ENCODE measurements at regions not wholly inside any gene's neighbourhood (a gene's known extent, or its start where the extent isn't known, plus 50 kb on each side); places are given as distances from the start of the nearest gene placed in this dataset.

- Histone ChIP-seq H3K4me2 (ENCODE audit: low read length) (no peak overlapping the region), H3K4me1 (ENCODE audit: control insufficient read depth in 1 of 2, insufficient read depth in 2 of 2, low read length in 2 of 2) (no peaks in the 10 kb centered on the region), H4K20me1 (ENCODE audit: insufficient read depth) (no peaks in the 10 kb centered on the region), H3K9ac (ENCODE audit: low read length) (no peak overlapping the region), H3K4me3 (replicated peaks in 1 of 2; ENCODE audit: low read depth in 1 of 2, low read length in 2 of 2) (no peak overlapping the region), H3K79me2 (ENCODE audit: insufficient read depth, low read length) (no peaks in the 10 kb centered on the region), H3K9me3 (ENCODE audit: control insufficient read depth in 1 of 2, insufficient read depth in 1 of 2, low read depth in 1 of 2, low read length in 2 of 2) (no peaks in the 10 kb centered on the region), H2AFZ (ENCODE audit: low read depth, low read length, poor library complexity, severe bottlenecking) (no peak overlapping the region), H3K9me2 (ENCODE audit: insufficient read depth) (no peaks in the 10 kb centered on the region), H3K36me3 (ENCODE audit: control insufficient read depth in 1 of 2, insufficient read depth in 2 of 2, low read length in 2 of 2) (no peaks in the 10 kb centered on the region), H3K27ac (ENCODE audit: low read depth, low read length) (no peak overlapping the region), H3K27me3 (ENCODE audit: insufficient read depth, low read length) (peaks cover 56% of the 10 kb centered on the region)
- ChIA-PET CTCF (no interaction called here), POLR2A (no interaction called here), RAD21 (ENCODE audit: low non-redundant PET in 1 of 2, low total read pairs in 2 of 2, uncharacterized antibody in 2 of 2, unreplicated experiment in 2 of 2) (no interaction called here)
- no peak for ATAC-seq
- BruUV-seq (replicated peaks): no TSS peak
- TF ChIP-seq CTCF (IDR thresholded peaks at IDR 0.05 in 2 of 3, conservative IDR thresholded peaks at IDR 0.05 in 1 of 3; ENCODE audit: borderline replicate concordance in 1 of 3, insufficient read depth in 1 of 3, low read depth in 2 of 3, low read length in 2 of 3) (no peak), ZBTB33 (IDR thresholded peaks at IDR 0.05; ENCODE audit: extremely low read depth, insufficient replicate concordance, low read length) (no peak), POLR2A (IDR thresholded peaks at IDR 0.05; ENCODE audit: borderline replicate concordance, extremely low read depth, insufficient read depth, insufficient read length) (no peak), ZNF274 (IDR thresholded peaks at IDR 0.05; ENCODE audit: low read depth, low read length) (no peak), JUND (IDR thresholded peaks at IDR 0.05) (no peak), ELF1 (IDR thresholded peaks at IDR 0.05; ENCODE audit: borderline replicate concordance, low read depth) (no peak), YY1 (IDR thresholded peaks at IDR 0.05; ENCODE audit: extremely low read depth, insufficient replicate concordance, low read depth, low read length) (no peak), SP1 (IDR thresholded peaks at IDR 0.05; ENCODE audit: low read depth) (no peak), CEBPB (IDR thresholded peaks at IDR 0.05; ENCODE audit: low read depth) (no peak)
- intact Hi-C loops (cut with micrococcal nuclease): no loop called here
- DNase-seq (ENCODE audit: low read depth, low spot score): no peak
Observed at GRCh38 chr11:134623711-134624110, 211.7 kb upstream of the B3GAT1 start.

Measured in HCT116 (cell line).